Mammary epithelial cell (primary cell): ENCODE measurements at regions not wholly inside any gene's neighbourhood (a gene's known extent, or its start where the extent isn't known, plus 50 kb on each side); places are given as distances from the start of the nearest gene placed in this dataset.

Source experiments
- EZH2 ChIP-seq: IDR thresholded peaks from 2 replicates; pipeline ENCODE4 v1.6.1; 2012; ENCODE audit warnings: low read length, inconsistent platforms, borderline replicate concordance
- TF ChIP-seq, protein P1 (sequence below), 2 donors: IDR thresholded peaks in 1 of 2; conservative IDR thresholded peaks in 1 of 2; 2 replicates each; pipeline ENCODE4 v1.5.1; 2011 to 2012; ENCODE audit warnings: inconsistent platforms in 2 of 2, low read length in 2 of 2, mild to moderate bottlenecking in 2 of 2, control low read depth in 1 of 2, low read depth in 1 of 2; ENCODE audit not compliant: insufficient read depth in 1 of 2; ENCODE audit errors: extremely low read depth in 1 of 2

GRCh38 chr4:164613792-164614191, 140.1 kb upstream of the SMIM31 start:
- TF ChIP-seq, protein P1, sequence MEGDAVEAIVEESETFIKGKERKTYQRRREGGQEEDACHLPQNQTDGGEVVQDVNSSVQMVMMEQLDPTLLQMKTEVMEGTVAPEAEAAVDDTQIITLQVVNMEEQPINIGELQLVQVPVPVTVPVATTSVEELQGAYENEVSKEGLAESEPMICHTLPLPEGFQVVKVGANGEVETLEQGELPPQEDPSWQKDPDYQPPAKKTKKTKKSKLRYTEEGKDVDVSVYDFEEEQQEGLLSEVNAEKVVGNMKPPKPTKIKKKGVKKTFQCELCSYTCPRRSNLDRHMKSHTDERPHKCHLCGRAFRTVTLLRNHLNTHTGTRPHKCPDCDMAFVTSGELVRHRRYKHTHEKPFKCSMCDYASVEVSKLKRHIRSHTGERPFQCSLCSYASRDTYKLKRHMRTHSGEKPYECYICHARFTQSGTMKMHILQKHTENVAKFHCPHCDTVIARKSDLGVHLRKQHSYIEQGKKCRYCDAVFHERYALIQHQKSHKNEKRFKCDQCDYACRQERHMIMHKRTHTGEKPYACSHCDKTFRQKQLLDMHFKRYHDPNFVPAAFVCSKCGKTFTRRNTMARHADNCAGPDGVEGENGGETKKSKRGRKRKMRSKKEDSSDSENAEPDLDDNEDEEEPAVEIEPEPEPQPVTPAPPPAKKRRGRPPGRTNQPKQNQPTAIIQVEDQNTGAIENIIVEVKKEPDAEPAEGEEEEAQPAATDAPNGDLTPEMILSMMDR (conservative IDR thresholded peaks at IDR 0.05 in 1 of 2, IDR thresholded peaks at IDR 0.05 in 1 of 2; ENCODE audit: extremely low read depth in 1 of 2, insufficient read depth in 1 of 2, low read depth in 1 of 2, low read length in 2 of 2) = no peak
- TF ChIP-seq EZH2 = no peak
